PC-9 (cell line): ENCODE measurements at regions not wholly inside any gene's neighbourhood (a gene's known extent, or its start where the extent isn't known, plus 50 kb on each side); places are given as distances from the start of the nearest gene placed in this dataset.
A peak's percentile ranks its signal among the peaks of the same experiment; 100 is the strongest.

ENCODE experiments used
- BruUV-seq: library from RNA; stranded (reverse); fragments of 400-500 nt; replicated peaks from 2 replicates; lab custom pipeline; 2021; lab: Mats Ljungman, UMichigan
- CTCF ChIA-PET: fragments of 300-600 bp; sonication (Branson Sonifier 250); formaldehyde crosslinking; loops from one replicate; lab custom pipeline; 2022; ENCODE audit warnings: antibody characterized with exemption; lab: Charles Lee
- POLR2A ChIA-PET: fragments of 300-600 bp; sonication (Branson Sonifier 250); formaldehyde crosslinking; loops from one replicate; lab custom pipeline; 2022; ENCODE audit warnings: antibody characterized with exemption; ENCODE audit not compliant: unreplicated experiment; lab: Charles Lee
- DNase-seq, 2 experiments: peaks; one replicate each; pipeline versions ENCODE4 v3.0.0 to v3.0.0-alpha.2; 2015 to 2022; ENCODE audit warnings: mixed read lengths in 1 of 2
- H2AFZ ChIP-seq: fragments of 200-600 bp; sonication (generic); 2 replicates; pipeline ENCODE4 v1.8.1; 2017; ENCODE audit warnings: antibody characterized with exemption
- H3F3A ChIP-seq: fragments of 200-600 bp; sonication (generic); 2 replicates; pipeline ENCODE4 v1.8.1; 2017; ENCODE audit warnings: antibody characterized with exemption, mild to moderate bottlenecking, low read depth; ENCODE audit not compliant: insufficient read depth
- H3K27ac ChIP-seq: fragments of 200-600 bp; sonication (generic); 2 replicates; pipeline ENCODE4 v1.6.1; 2016; ENCODE audit warnings: mixed run types
- H3K27me3 ChIP-seq: fragments of 200-600 bp; sonication (generic); 2 replicates; pipeline ENCODE4 v1.6.1; 2016; ENCODE audit warnings: low read depth, mixed run types; ENCODE audit not compliant: insufficient read depth
- H3K36me3 ChIP-seq: fragments of 200-600 bp; sonication (generic); 2 replicates; pipeline ENCODE4 v1.6.1; 2016; ENCODE audit warnings: low read depth, mixed run types
- H3K4me1 ChIP-seq: fragments of 200-600 bp; sonication (generic); replicated peaks from 2 replicates; pipeline ENCODE4 v1.6.1; 2016; ENCODE audit warnings: mixed run types; ENCODE audit not compliant: insufficient read depth
- H3K4me2 ChIP-seq: fragments of 200-600 bp; sonication (generic); 2 replicates; pipeline ENCODE4 v1.6.1; 2017; ENCODE audit warnings: mixed run types
- H3K4me3 ChIP-seq: fragments of 200-600 bp; sonication (generic); 2 replicates; pipeline ENCODE4 v1.6.1; 2016; ENCODE audit warnings: mixed run types
- H3K79me2 ChIP-seq: fragments of 200-600 bp; sonication (generic); 2 replicates; pipeline ENCODE4 v1.6.1; 2017; ENCODE audit warnings: low read depth, mixed run types
- H3K9me2 ChIP-seq: fragments of 200-600 bp; sonication (generic); 2 replicates; pipeline ENCODE4 v1.8.1; 2017; ENCODE audit warnings: mild to moderate bottlenecking; ENCODE audit not compliant: insufficient read depth
- H3K9me3 ChIP-seq: fragments of 200-600 bp; sonication (generic); 2 replicates; pipeline ENCODE4 v1.8.1; 2016; ENCODE audit warnings: low read depth; ENCODE audit not compliant: insufficient read depth
- H4K20me1 ChIP-seq: fragments of 200-600 bp; sonication (generic); 2 replicates; pipeline ENCODE4 v1.8.1; 2017; ENCODE audit not compliant: insufficient read depth
- EZH2 ChIP-seq: fragments of 200-600 bp; sonication (generic); IDR thresholded peaks from 2 replicates; pipeline ENCODE4 v1.8.0; 2017; ENCODE audit warnings: antibody characterized with exemption, low read depth
- intact Hi-C: fragments of 100-400 bp; cut with micrococcal nuclease; formaldehyde crosslinking; loops from one replicate; pipeline ENCODE4 v1.10.0; 2022; ENCODE audit not compliant: unreplicated experiment
- TF ChIP-seq, protein P1 (sequence below): fragments of 200-600 bp; sonication (generic); conservative IDR thresholded peaks from 2 replicates; pipeline ENCODE4 v1.6.1; 2017; ENCODE audit warnings: mixed run types, antibody characterized with exemption, mild to moderate bottlenecking, moderate library complexity

DNA sequence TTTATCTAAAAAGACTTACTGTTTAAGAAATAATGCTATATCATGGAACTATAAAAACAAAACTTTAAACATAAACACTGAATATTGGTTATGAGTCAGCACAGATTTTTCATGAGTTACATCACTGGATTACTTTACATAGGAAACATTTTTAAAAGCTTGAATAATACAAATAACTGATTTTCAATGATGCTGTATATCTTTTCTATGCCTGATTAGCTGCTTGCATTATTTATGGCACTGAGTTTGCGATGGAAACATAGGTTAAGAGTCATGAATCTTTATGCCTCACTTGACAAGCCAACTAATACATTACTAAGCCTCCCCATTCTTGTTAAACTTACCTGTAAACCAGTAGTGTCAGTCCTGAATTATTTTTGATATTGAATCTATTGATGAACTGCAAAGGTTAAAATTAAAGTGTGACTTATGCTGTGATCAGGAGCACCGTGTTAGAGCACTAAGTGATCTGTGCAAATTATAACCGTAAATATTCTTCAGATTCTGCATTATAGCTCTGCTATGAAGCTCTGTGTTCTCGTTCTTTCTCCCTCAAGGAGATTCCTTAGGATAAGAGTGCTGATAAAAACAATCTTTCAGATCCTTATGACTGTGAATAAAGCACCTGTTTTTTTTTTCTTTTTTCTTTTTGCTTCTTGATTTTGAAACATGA lies 437.3 kb upstream of the BCHE start:
- H3K27me3 ChIP-seq, result no peaks in the 10 kb centered on the region
- ChIA-PET CTCF (no interaction called here), POLR2A (interaction anchor here (0.7 kb wide), 1 partner anchor 935 kb away, joined by 3 read pairs; no protein-coding TSS in a partner anchor)
- no peak for DNase-seq
- no peaks in the 10 kb centered on the region; the same call in 1 of the 2 replicates for H3K9me2 ChIP-seq
- no peak overlapping the region for H3K4me3 ChIP-seq
- no peaks in the 10 kb centered on the region for H3K9me3 ChIP-seq
- H3K79me2 ChIP-seq, result no peaks in the 10 kb centered on the region
- no peaks in the 10 kb centered on the region for H4K20me1 ChIP-seq
- H3K36me3 ChIP-seq, result no peaks in the 10 kb centered on the region
- peak overlapping the region; percentile 10; the same call in 1 of the 2 replicates for H3K27ac ChIP-seq
- H3K4me1 ChIP-seq, result peaks cover 14% of the 10 kb centered on the region; the same call in 1 of the 2 replicates
- no TSS peak for BruUV-seq
- H2AFZ ChIP-seq, result peak overlapping the region; percentile 30
- intact Hi-C loops, result no loop called here
- H3K4me2 ChIP-seq, result no peak overlapping the region
- TF ChIP-seq, protein P1, sequence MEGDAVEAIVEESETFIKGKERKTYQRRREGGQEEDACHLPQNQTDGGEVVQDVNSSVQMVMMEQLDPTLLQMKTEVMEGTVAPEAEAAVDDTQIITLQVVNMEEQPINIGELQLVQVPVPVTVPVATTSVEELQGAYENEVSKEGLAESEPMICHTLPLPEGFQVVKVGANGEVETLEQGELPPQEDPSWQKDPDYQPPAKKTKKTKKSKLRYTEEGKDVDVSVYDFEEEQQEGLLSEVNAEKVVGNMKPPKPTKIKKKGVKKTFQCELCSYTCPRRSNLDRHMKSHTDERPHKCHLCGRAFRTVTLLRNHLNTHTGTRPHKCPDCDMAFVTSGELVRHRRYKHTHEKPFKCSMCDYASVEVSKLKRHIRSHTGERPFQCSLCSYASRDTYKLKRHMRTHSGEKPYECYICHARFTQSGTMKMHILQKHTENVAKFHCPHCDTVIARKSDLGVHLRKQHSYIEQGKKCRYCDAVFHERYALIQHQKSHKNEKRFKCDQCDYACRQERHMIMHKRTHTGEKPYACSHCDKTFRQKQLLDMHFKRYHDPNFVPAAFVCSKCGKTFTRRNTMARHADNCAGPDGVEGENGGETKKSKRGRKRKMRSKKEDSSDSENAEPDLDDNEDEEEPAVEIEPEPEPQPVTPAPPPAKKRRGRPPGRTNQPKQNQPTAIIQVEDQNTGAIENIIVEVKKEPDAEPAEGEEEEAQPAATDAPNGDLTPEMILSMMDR, result no peak
- no peak for TF ChIP-seq EZH2
- H3F3A ChIP-seq, result no peaks in the 10 kb centered on the region

DNA sequence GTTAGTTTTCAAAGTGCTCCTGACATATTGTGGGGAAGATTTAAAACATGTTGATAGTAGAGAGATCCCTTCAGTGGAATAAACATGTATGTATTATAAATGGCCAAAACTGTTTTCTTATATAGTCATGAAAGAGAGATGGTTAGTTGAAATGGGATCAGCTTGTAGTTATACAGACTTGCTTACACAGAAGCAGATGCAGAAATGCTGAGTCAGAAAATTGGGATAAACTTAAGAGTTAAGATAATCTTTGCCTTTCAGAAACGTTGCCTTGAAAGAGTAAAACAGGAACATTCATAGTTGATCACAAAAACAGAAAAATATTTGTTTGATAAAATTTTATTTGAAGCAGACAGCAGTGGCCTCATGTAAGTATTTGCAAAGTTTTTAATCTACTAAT lies 433.2 kb upstream of the BCHE start:
- no peaks in the 10 kb centered on the region for H3K79me2 ChIP-seq
- no peaks in the 10 kb centered on the region for H3K9me3 ChIP-seq
- H3K4me3 ChIP-seq, result no peak overlapping the region
- peaks cover 14% of the 10 kb centered on the region; the same call in 1 of the 2 replicates for H3K4me1 ChIP-seq
- no peak overlapping the region for H3K4me2 ChIP-seq
- H2AFZ ChIP-seq, result peak overlapping the region; percentile 20; the same call in 1 of the 2 replicates
- no peak overlapping the region for H3K27ac ChIP-seq
- H3K36me3 ChIP-seq, result no peaks in the 10 kb centered on the region
- TF ChIP-seq EZH2, result no peak
- TF ChIP-seq, protein P1, result no peak
- no peaks in the 10 kb centered on the region; the same call in 1 of the 2 replicates for H3K9me2 ChIP-seq
- H3K27me3 ChIP-seq, result no peaks in the 10 kb centered on the region
- DNase-seq, result no peak
- H3F3A ChIP-seq, result no peaks in the 10 kb centered on the region
- no peaks in the 10 kb centered on the region for H4K20me1 ChIP-seq
- intact Hi-C loops, result no loop called here
- no TSS peak for BruUV-seq
- POLR2A ChIA-PET, result no interaction called here
- CTCF ChIA-PET, result no interaction called here

DNA sequence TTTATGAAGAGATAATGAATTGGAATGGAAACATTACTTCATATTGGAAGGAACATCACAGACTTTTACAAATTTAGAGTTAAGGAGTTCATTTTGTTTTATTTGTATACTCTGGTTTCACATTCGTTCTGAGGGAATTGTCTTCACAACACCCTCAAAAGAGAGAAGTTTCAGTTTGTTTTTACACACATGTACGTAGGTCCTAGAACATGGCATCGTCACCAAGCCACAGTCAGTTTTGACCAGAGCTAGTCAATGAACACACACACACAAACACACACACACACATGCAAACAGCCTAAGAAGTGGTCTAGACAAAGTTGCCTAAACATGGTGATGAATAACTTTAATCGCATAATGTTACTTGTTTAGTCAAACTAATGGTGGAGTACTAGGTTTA lies 427.9 kb upstream of the BCHE start:
- peak overlapping the region; percentile 9; the same call in 1 of the 2 replicates for H2AFZ ChIP-seq
- BruUV-seq, result no TSS peak
- H3K27me3 ChIP-seq, result no peaks in the 10 kb centered on the region
- ChIA-PET CTCF (no interaction called here), POLR2A (no interaction called here)
- H3K79me2 ChIP-seq, result no peaks in the 10 kb centered on the region
- H3K4me2 ChIP-seq, result no peak overlapping the region
- no peak overlapping the region for H3K4me3 ChIP-seq
- no peak for TF ChIP-seq EZH2
- TF ChIP-seq, protein P1, result no peak
- H3K36me3 ChIP-seq, result no peaks in the 10 kb centered on the region
- H3K4me1 ChIP-seq, result no peaks in the 10 kb centered on the region
- no peaks in the 10 kb centered on the region for H3F3A ChIP-seq
- intact Hi-C loops, result no loop called here
- H4K20me1 ChIP-seq, result no peaks in the 10 kb centered on the region
- no peaks in the 10 kb centered on the region for H3K9me3 ChIP-seq
- no peak overlapping the region for H3K27ac ChIP-seq
- no peak for DNase-seq
- no peaks in the 10 kb centered on the region for H3K9me2 ChIP-seq
